ENCODE measurements at regions not wholly inside any gene's neighbourhood (a gene's known extent, or its start where the extent isn't known, plus 50 kb on each side); places are given as distances from the start of the nearest gene placed in this dataset.

DNA sequence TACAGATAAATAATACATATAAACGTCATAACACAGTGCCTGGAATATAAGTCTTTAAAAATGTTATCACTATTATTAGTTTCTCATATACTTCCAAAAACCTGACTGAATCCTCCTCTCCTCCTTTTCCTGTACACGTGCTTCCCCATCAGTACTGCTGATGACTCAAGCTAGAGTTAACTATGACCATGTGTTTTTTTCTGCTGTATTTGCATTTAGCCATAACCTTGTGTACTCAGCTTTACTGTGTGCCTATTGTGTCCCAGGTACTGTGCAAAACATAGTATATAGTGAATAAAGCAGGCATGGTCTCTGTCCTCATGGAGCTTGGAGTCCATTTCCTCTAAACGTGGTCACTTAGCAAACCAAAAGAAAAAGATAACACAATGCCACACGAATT, 56.5 kb upstream of the ARHGAP32 start:
- TF ChIP-seq, protein P1, sequence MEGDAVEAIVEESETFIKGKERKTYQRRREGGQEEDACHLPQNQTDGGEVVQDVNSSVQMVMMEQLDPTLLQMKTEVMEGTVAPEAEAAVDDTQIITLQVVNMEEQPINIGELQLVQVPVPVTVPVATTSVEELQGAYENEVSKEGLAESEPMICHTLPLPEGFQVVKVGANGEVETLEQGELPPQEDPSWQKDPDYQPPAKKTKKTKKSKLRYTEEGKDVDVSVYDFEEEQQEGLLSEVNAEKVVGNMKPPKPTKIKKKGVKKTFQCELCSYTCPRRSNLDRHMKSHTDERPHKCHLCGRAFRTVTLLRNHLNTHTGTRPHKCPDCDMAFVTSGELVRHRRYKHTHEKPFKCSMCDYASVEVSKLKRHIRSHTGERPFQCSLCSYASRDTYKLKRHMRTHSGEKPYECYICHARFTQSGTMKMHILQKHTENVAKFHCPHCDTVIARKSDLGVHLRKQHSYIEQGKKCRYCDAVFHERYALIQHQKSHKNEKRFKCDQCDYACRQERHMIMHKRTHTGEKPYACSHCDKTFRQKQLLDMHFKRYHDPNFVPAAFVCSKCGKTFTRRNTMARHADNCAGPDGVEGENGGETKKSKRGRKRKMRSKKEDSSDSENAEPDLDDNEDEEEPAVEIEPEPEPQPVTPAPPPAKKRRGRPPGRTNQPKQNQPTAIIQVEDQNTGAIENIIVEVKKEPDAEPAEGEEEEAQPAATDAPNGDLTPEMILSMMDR (IDR thresholded peaks at IDR 0.05), result no peak
- no peak for TF ChIP-seq POLR2A (IDR thresholded peaks at IDR 0.05)

Data from lower leg skin (tissue), 3 donors.